ENCODE measurements at regions not wholly inside any gene's neighbourhood (a gene's known extent, or its start where the extent isn't known, plus 50 kb on each side); places are given as distances from the start of the nearest gene placed in this dataset.
"Not testable (repeated sequence)": the region's sequence is repeated elsewhere in the genome, so short reads cannot be mapped to it uniquely, and the experiment has no call there.

DNA sequence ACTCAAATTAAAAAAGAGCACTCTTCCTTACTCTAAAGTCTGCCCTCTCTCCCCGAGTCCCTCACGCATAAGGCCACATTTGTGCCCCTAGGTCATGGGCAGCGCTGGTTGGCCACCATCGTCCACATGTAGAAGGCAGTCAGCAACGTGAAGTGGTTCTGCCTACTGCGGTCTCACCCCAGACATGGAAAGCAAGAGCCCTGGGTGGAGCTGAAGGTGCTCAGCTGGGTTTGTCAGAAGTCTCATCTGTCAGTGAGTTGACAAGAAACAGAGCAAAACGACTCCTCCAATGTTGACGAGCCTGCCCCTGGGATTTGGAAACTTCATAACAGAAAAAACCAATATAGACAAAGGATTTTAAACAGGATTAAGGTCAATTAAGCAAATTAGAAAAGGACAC lies 192.3 kb upstream of the PRSS58 start:
- Histone ChIP-seq H3K9me3 (ENCODE audit: low read depth, low read length, poor library complexity, severe bottlenecking) (no peaks in the 10 kb centered on the region), H3K27me3 (replicated peaks; ENCODE audit: insufficient read depth, low read depth, low read length, poor library complexity) (no peaks in the 10 kb centered on the region), H3K27ac (ENCODE audit: low read depth, low read length, poor library complexity, severe bottlenecking) (no peak overlapping the region), H3K4me3 (ENCODE audit: low read depth, low read length, poor library complexity, severe bottlenecking) (no peak overlapping the region), H3K36me3 (ENCODE audit: insufficient read depth, low read length, poor library complexity, severe bottlenecking) (no peaks in the 10 kb centered on the region), H3K4me1 (ENCODE audit: insufficient read depth, low read length, poor library complexity, severe bottlenecking) (no peaks in the 10 kb centered on the region)
- no peak for TF ChIP-seq EZH2 (IDR thresholded peaks at IDR 0.05; ENCODE audit: borderline replicate concordance, low read depth, low read length, poor library complexity, severe bottlenecking)
- TF ChIP-seq, protein P1, sequence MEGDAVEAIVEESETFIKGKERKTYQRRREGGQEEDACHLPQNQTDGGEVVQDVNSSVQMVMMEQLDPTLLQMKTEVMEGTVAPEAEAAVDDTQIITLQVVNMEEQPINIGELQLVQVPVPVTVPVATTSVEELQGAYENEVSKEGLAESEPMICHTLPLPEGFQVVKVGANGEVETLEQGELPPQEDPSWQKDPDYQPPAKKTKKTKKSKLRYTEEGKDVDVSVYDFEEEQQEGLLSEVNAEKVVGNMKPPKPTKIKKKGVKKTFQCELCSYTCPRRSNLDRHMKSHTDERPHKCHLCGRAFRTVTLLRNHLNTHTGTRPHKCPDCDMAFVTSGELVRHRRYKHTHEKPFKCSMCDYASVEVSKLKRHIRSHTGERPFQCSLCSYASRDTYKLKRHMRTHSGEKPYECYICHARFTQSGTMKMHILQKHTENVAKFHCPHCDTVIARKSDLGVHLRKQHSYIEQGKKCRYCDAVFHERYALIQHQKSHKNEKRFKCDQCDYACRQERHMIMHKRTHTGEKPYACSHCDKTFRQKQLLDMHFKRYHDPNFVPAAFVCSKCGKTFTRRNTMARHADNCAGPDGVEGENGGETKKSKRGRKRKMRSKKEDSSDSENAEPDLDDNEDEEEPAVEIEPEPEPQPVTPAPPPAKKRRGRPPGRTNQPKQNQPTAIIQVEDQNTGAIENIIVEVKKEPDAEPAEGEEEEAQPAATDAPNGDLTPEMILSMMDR (conservative IDR thresholded peaks at IDR 0.05; ENCODE audit: low read depth, low read length), result no peak
- BruUV-seq (replicated peaks), result no TSS peak
- CTCF ChIA-PET, result no interaction called here
- POLR2A ChIA-PET (ENCODE audit: low non-redundant PET), result no interaction called here
- intact Hi-C loops (cut with micrococcal nuclease; ENCODE audit: unreplicated experiment), result no loop called here
- no peak for DNase-seq (ENCODE audit: low spot score)

DNA sequence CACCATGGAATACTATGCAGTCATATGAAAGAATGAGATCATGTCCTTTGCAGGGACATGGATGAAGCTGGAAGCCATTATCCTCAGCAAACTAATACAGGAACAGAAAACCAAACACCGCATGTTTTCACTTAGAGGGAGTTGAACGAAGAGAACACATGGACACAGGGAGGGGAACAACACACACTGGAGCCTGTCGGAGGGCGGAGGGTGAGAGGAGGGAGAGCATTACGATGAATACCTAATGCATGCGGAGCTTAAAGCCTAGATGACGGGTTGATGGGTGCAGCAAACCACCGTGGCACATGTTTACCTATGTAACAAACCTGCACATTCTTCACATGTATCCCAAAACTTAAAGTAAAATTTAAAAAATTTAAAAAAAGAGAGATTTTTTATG lies 191.0 kb upstream of the PRSS58 start:
- intact Hi-C loops (cut with micrococcal nuclease; ENCODE audit: unreplicated experiment); H3K4me3 ChIP-seq (ENCODE audit: low read depth, low read length, poor library complexity, severe bottlenecking); CTCF ChIA-PET; H3K9me3 ChIP-seq (ENCODE audit: low read depth, low read length, poor library complexity, severe bottlenecking); H3K27me3 ChIP-seq (replicated peaks; ENCODE audit: insufficient read depth, low read depth, low read length, poor library complexity); BruUV-seq (replicated peaks); DNase-seq (ENCODE audit: low spot score); POLR2A ChIA-PET (ENCODE audit: low non-redundant PET); H3K36me3 ChIP-seq (ENCODE audit: insufficient read depth, low read length, poor library complexity, severe bottlenecking); H3K27ac ChIP-seq (ENCODE audit: low read depth, low read length, poor library complexity, severe bottlenecking); H3K4me1 ChIP-seq (ENCODE audit: insufficient read depth, low read length, poor library complexity, severe bottlenecking): not testable (repeated sequence)

DNA sequence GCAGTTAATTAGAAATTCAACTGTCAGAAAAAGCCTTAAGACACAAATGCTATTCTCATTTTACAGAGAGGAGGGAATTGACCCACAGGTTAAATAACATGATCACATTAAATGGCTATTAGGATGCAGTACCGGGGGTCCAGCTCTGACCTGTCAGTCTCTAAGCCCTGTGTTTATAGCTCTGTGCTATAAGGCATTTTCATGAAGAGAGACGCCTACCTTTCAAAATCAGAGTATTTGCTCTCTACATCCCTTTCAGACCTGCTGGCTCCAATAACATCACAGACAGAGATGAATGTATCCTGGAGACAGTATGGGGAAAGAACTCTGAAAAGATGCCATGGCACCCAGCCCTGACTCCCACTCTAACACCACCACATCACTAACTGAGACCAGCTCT lies 189.9 kb upstream of the PRSS58 start:
- no TSS peak for BruUV-seq (replicated peaks)
- POLR2A ChIA-PET (ENCODE audit: low non-redundant PET), result no interaction called here
- no peak for DNase-seq (ENCODE audit: low spot score)

More for the DNA sequence above, 189.9 kb upstream of the PRSS58 start:
- Histone ChIP-seq H3K36me3 (ENCODE audit: insufficient read depth, low read length, poor library complexity, severe bottlenecking) (no peaks in the 10 kb centered on the region), H3K4me3 (ENCODE audit: low read depth, low read length, poor library complexity, severe bottlenecking) (no peak overlapping the region), H3K27me3 (replicated peaks; ENCODE audit: insufficient read depth, low read depth, low read length, poor library complexity) (no peaks in the 10 kb centered on the region), H3K4me1 (ENCODE audit: insufficient read depth, low read length, poor library complexity, severe bottlenecking) (no peaks in the 10 kb centered on the region), H3K9me3 (ENCODE audit: low read depth, low read length, poor library complexity, severe bottlenecking) (no peaks in the 10 kb centered on the region), H3K27ac (ENCODE audit: low read depth, low read length, poor library complexity, severe bottlenecking) (no peak overlapping the region)
- CTCF ChIA-PET, result no interaction called here
- TF ChIP-seq EZH2 (IDR thresholded peaks at IDR 0.05; ENCODE audit: borderline replicate concordance, low read depth, low read length, poor library complexity, severe bottlenecking), result no peak
- TF ChIP-seq, protein P1 (conservative IDR thresholded peaks at IDR 0.05; ENCODE audit: low read depth, low read length), result no peak
- intact Hi-C loops (cut with micrococcal nuclease; ENCODE audit: unreplicated experiment), result no loop called here
